ENCODE measurements at regions not wholly inside any gene's neighbourhood (a gene's known extent, or its start where the extent isn't known, plus 50 kb on each side); places are given as distances from the start of the nearest gene placed in this dataset.

GRCh38 chr6:115393821-115394220 lies 666.9 kb downstream of the FRK start:
- no peaks in the 10 kb centered on the region for H3K36me3 ChIP-seq (ENCODE audit: control insufficient read depth in 1 of 2, insufficient read depth in 2 of 2, low read length in 2 of 2)
- no peak overlapping the region for H2AFZ ChIP-seq (ENCODE audit: insufficient read depth, low read length, poor library complexity)
- no peak overlapping the region for H4K12ac ChIP-seq (ENCODE audit: low read depth, low read length)
- no peak overlapping the region for H4K91ac ChIP-seq (ENCODE audit: low read depth, low read length)
- DNase-seq, result no peak
- H3K4me3 ChIP-seq (ENCODE audit: low read depth, low read length), result no peak overlapping the region
- H2BK5ac ChIP-seq (ENCODE audit: low read depth, low read length, poor library complexity), result no peak overlapping the region
- H3K4ac ChIP-seq (ENCODE audit: low read depth, low read length), result no peak overlapping the region
- H2BK120ac ChIP-seq (ENCODE audit: insufficient read depth, low read length, poor library complexity), result no peak overlapping the region
- H3K4me2 ChIP-seq (ENCODE audit: low read length), result no peak overlapping the region
- H3K14ac ChIP-seq (ENCODE audit: low read length), result no peak overlapping the region
- no peaks in the 10 kb centered on the region for H3K79me2 ChIP-seq (ENCODE audit: control insufficient read depth, insufficient read depth, low read length, poor library complexity)
- no peak overlapping the region for H2AK5ac ChIP-seq (ENCODE audit: low read length)
- H3K9ac ChIP-seq (ENCODE audit: low read length), result no peak overlapping the region
- no peak overlapping the region for H4K8ac ChIP-seq (ENCODE audit: low read depth, low read length)
- no peaks in the 10 kb centered on the region for H3K27me3 ChIP-seq (ENCODE audit: insufficient read depth, low read length)
- H3K4me1 ChIP-seq (ENCODE audit: control insufficient read depth in 1 of 2, insufficient read depth in 2 of 2, low read length in 2 of 2), result no peaks in the 10 kb centered on the region
- H3K27ac ChIP-seq (ENCODE audit: low read depth, low read length), result no peak overlapping the region
- H3K79me1 ChIP-seq (ENCODE audit: low read length), result no peaks in the 10 kb centered on the region
- H3K9me3 ChIP-seq (ENCODE audit: insufficient read depth, low read depth, low read length), result no peaks in the 10 kb centered on the region
- WGBS (ENCODE audit: extremely low coverage, insufficient coverage, insufficient read length), result no CpG with 5 or more reads among the region's 5 CpGs
- no peak overlapping the region for H3K18ac ChIP-seq (ENCODE audit: low read length)
- no peak overlapping the region for H2BK12ac ChIP-seq (ENCODE audit: low read length)
- no peak overlapping the region for H3K23ac ChIP-seq (ENCODE audit: low read length)

- Histone ChIP-seq H3K36me3 (ENCODE audit: control insufficient read depth in 1 of 2, insufficient read depth in 2 of 2, low read length in 2 of 2) (no peaks in the 10 kb centered on the region), H3K27me3 (ENCODE audit: insufficient read depth, low read length) (no peaks in the 10 kb centered on the region), H2AFZ (ENCODE audit: insufficient read depth, low read length, poor library complexity) (no peak overlapping the region), H3K18ac (ENCODE audit: low read length) (no peak overlapping the region), H4K8ac (ENCODE audit: low read depth, low read length) (no peak overlapping the region), H4K12ac (ENCODE audit: low read depth, low read length) (no peak overlapping the region), H3K14ac (ENCODE audit: low read length) (no peak overlapping the region), H3K4ac (ENCODE audit: low read depth, low read length) (no peak overlapping the region), H3K4me2 (ENCODE audit: low read length) (no peak overlapping the region), H2BK120ac (ENCODE audit: insufficient read depth, low read length, poor library complexity) (no peak overlapping the region), H4K91ac (ENCODE audit: low read depth, low read length) (no peak overlapping the region), H3K27ac (ENCODE audit: low read depth, low read length) (no peak overlapping the region), H3K79me1 (ENCODE audit: low read length) (no peaks in the 10 kb centered on the region), H3K9ac (ENCODE audit: low read length) (no peak overlapping the region), H2BK12ac (ENCODE audit: low read length) (no peak overlapping the region), H3K9me3 (ENCODE audit: insufficient read depth, low read depth, low read length) (no peaks in the 10 kb centered on the region), H3K4me1 (ENCODE audit: control insufficient read depth in 1 of 2, insufficient read depth in 2 of 2, low read length in 2 of 2) (no peaks in the 10 kb centered on the region), H3K23ac (ENCODE audit: low read length) (no peak overlapping the region), H2AK5ac (ENCODE audit: low read length) (no peak overlapping the region), H3K4me3 (ENCODE audit: low read depth, low read length) (no peak overlapping the region), H3K79me2 (ENCODE audit: control insufficient read depth, insufficient read depth, low read length, poor library complexity) (no peaks in the 10 kb centered on the region), H2BK5ac (ENCODE audit: low read depth, low read length, poor library complexity) (no peak overlapping the region)
- no peak for DNase-seq
- WGBS (ENCODE audit: extremely low coverage, insufficient coverage, insufficient read length), result no CpG with 5 or more reads among the region's 2 CpGs
Measured at GRCh38 chr6:115370202-115370601, 690.5 kb downstream of the FRK start.

- Histone ChIP-seq H3K4ac (ENCODE audit: low read depth, low read length) (no peak overlapping the region), H4K91ac (ENCODE audit: low read depth, low read length) (no peak overlapping the region)
- no CpG with 5 or more reads among the region's 4 CpGs for WGBS (ENCODE audit: extremely low coverage, insufficient coverage, insufficient read length)
Measured at GRCh38 chr6:115365783-115366182, 694.9 kb downstream of the FRK start.

GRCh38 chr6:115363379-115363778 lies 697.3 kb downstream of the FRK start:
- no peak overlapping the region for H3K4me3 ChIP-seq (ENCODE audit: low read depth, low read length)

More at GRCh38 chr6:115365783-115366182, 694.9 kb downstream of the FRK start:
- no peaks in the 10 kb centered on the region for H3K27me3 ChIP-seq (ENCODE audit: insufficient read depth, low read length)
- no peak overlapping the region for H3K14ac ChIP-seq (ENCODE audit: low read length)
- H3K4me3 ChIP-seq (ENCODE audit: low read depth, low read length), result no peak overlapping the region
- H3K9ac ChIP-seq (ENCODE audit: low read length), result no peak overlapping the region
- no peak overlapping the region for H3K27ac ChIP-seq (ENCODE audit: low read depth, low read length)
- H4K12ac ChIP-seq (ENCODE audit: low read depth, low read length), result no peak overlapping the region
- H3K79me1 ChIP-seq (ENCODE audit: low read length), result no peaks in the 10 kb centered on the region
- H2AK5ac ChIP-seq (ENCODE audit: low read length), result no peak overlapping the region
- no peak overlapping the region for H3K23ac ChIP-seq (ENCODE audit: low read length)
- no peaks in the 10 kb centered on the region for H3K36me3 ChIP-seq (ENCODE audit: control insufficient read depth in 1 of 2, insufficient read depth in 2 of 2, low read length in 2 of 2)
- H3K79me2 ChIP-seq (ENCODE audit: control insufficient read depth, insufficient read depth, low read length, poor library complexity), result no peaks in the 10 kb centered on the region
- H2BK120ac ChIP-seq (ENCODE audit: insufficient read depth, low read length, poor library complexity), result no peak overlapping the region
- H3K9me3 ChIP-seq (ENCODE audit: insufficient read depth, low read depth, low read length), result no peaks in the 10 kb centered on the region
- H2BK12ac ChIP-seq (ENCODE audit: low read length), result no peak overlapping the region
- no peak overlapping the region for H3K18ac ChIP-seq (ENCODE audit: low read length)
- no peak overlapping the region for H3K4me2 ChIP-seq (ENCODE audit: low read length)
- H3K4me1 ChIP-seq (ENCODE audit: control insufficient read depth in 1 of 2, insufficient read depth in 2 of 2, low read length in 2 of 2), result no peaks in the 10 kb centered on the region
- no peak for DNase-seq
- H4K8ac ChIP-seq (ENCODE audit: low read depth, low read length), result no peak overlapping the region
- no peak overlapping the region for H2AFZ ChIP-seq (ENCODE audit: insufficient read depth, low read length, poor library complexity)
- H2BK5ac ChIP-seq (ENCODE audit: low read depth, low read length, poor library complexity), result no peak overlapping the region

More at GRCh38 chr6:115363379-115363778, 697.3 kb downstream of the FRK start:
- H4K8ac ChIP-seq (ENCODE audit: low read depth, low read length), result no peak overlapping the region
- no peaks in the 10 kb centered on the region for H3K79me1 ChIP-seq (ENCODE audit: low read length)
- no peak overlapping the region for H4K12ac ChIP-seq (ENCODE audit: low read depth, low read length)
- H3K23ac ChIP-seq (ENCODE audit: low read length), result no peak overlapping the region
- H3K14ac ChIP-seq (ENCODE audit: low read length), result no peak overlapping the region
- no peak overlapping the region for H3K18ac ChIP-seq (ENCODE audit: low read length)
- H2AK5ac ChIP-seq (ENCODE audit: low read length), result no peak overlapping the region
- H3K27me3 ChIP-seq (ENCODE audit: insufficient read depth, low read length), result no peaks in the 10 kb centered on the region
- no peaks in the 10 kb centered on the region for H3K9me3 ChIP-seq (ENCODE audit: insufficient read depth, low read depth, low read length)
- H2AFZ ChIP-seq (ENCODE audit: insufficient read depth, low read length, poor library complexity), result no peak overlapping the region
- no peaks in the 10 kb centered on the region for H3K4me1 ChIP-seq (ENCODE audit: control insufficient read depth in 1 of 2, insufficient read depth in 2 of 2, low read length in 2 of 2)
- no peak overlapping the region for H2BK120ac ChIP-seq (ENCODE audit: insufficient read depth, low read length, poor library complexity)
- H3K4me2 ChIP-seq (ENCODE audit: low read length), result no peak overlapping the region
- H2BK12ac ChIP-seq (ENCODE audit: low read length), result no peak overlapping the region
- no peaks in the 10 kb centered on the region for H3K79me2 ChIP-seq (ENCODE audit: control insufficient read depth, insufficient read depth, low read length, poor library complexity)
- no peak overlapping the region for H2BK5ac ChIP-seq (ENCODE audit: low read depth, low read length, poor library complexity)
- H3K27ac ChIP-seq (ENCODE audit: low read depth, low read length), result no peak overlapping the region
- no CpG with 5 or more reads among the region's 4 CpGs for WGBS (ENCODE audit: extremely low coverage, insufficient coverage, insufficient read length)
- no peak for DNase-seq
- H3K36me3 ChIP-seq (ENCODE audit: control insufficient read depth in 1 of 2, insufficient read depth in 2 of 2, low read length in 2 of 2), result no peaks in the 10 kb centered on the region
- no peak overlapping the region for H3K4ac ChIP-seq (ENCODE audit: low read depth, low read length)
- no peak overlapping the region for H4K91ac ChIP-seq (ENCODE audit: low read depth, low read length)
- H3K9ac ChIP-seq (ENCODE audit: low read length), result no peak overlapping the region
